ENCODE measurements at regions not wholly inside any gene's neighbourhood (a gene's known extent, or its start where the extent isn't known, plus 50 kb on each side); places are given as distances from the start of the nearest gene placed in this dataset.
"Not testable (repeated sequence)": the region's sequence is repeated elsewhere in the genome, so short reads cannot be mapped to it uniquely, and the experiment has no call there.

DNA sequence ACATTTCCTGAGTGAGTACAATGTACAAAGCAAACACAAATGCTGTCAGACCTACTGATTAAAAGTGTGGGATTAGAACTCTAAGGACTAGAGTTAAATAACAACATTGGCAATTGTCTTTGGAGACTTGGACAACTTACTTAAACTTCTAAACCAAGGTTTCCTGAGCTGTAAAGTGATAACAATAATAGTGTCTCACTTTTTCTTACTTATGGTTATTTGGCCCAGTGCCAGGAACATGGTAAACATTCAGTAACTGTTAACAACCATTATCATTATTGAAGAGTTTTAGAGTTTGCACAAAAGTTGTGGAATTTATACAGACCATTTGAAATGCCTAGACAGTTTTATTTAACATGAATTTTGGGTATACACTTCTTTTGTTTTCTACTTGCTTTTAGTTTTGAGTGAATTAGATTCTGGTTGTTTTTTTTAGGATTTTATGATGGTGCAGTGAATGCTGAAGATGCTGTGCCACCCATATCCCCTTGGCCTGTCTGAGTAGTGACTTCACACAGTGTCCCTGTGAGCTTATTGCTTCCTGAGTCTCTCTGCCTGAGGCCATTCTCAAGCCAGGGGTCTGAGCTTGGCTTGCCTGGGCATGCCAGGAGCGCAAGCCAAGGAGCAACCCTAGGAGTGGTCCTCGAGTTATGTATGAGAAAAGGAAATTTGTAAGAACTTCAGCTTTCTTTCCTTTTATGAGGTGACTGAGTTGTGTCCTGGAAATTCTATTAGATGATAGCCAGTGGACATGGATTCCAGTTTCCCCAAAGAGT, 932.8 kb downstream of the TTLL7 start:
- no peaks in the 10 kb centered on the region for H3K36me3 ChIP-seq (ENCODE audit: control insufficient read depth, insufficient read depth, low read length)
- H3K4me3 ChIP-seq (ENCODE audit: extremely low read depth, insufficient read depth, low read length, poor library complexity, severe bottlenecking): no peak overlapping the region
- H3K27ac ChIP-seq (ENCODE audit: low read depth, low read length, severe bottlenecking): no peak overlapping the region
- 89 to 100% methylated on average over 1 to 2 of the region's 2 CpGs for WGBS, 2 experiments (ENCODE audit: insufficient coverage in 2 of 2)
- no peaks in the 10 kb centered on the region for H3K4me1 ChIP-seq (ENCODE audit: control insufficient read depth, insufficient read depth, low read length, poor library complexity, severe bottlenecking)
- no peaks in the 10 kb centered on the region for H3K9me3 ChIP-seq (ENCODE audit: control insufficient read depth, low read length)

DNA sequence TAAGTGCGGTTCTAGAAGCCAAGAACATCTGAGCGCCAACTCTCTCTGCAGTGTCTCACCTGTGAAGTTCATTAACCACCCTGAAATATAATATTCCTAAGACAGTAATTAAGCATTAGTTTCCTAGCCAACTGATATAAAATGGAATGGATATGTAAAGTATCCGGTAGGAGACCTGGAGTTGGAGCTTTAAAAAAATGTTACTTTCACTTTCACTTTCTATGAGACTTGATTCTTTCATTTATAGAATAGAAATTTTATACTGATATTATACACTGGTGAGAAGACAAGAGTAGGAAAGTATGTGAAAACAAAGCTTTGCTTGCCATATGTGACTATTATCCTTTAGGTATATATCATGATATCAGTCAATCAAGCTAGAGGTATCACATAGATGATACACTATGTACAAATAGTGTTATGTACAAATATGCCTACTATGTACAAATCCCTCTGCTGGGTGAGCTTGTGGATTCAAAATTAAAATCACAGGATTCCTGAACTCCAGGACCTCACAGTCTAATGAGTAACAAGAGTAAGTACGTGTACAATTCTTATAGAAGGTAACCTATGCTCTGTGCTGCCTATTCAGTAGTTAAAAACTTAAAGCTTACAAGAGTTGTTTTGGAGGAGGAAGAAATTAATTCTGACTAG, 934.2 kb downstream of the TTLL7 start:
- Histone ChIP-seq H3K9me3 (ENCODE audit: control insufficient read depth, low read length) (no peaks in the 10 kb centered on the region), H3K36me3 (ENCODE audit: control insufficient read depth, insufficient read depth, low read length) (no peaks in the 10 kb centered on the region)
- WGBS, 2 experiments (ENCODE audit: insufficient coverage in 2 of 2): no CpG with 5 or more reads among the region's 4 CpGs

GRCh38 chr1:83060651-83061390, 938.1 kb downstream of the TTLL7 start:
- 90 to 91% methylated on average over 3 to 4 of the region's 5 CpGs for WGBS, 2 experiments (ENCODE audit: insufficient coverage in 2 of 2)
- H3K4me1 ChIP-seq (ENCODE audit: control insufficient read depth, insufficient read depth, low read length, poor library complexity, severe bottlenecking): no peaks in the 10 kb centered on the region
- no peaks in the 10 kb centered on the region for H3K9me3 ChIP-seq (ENCODE audit: control insufficient read depth, low read length)
- no peak overlapping the region for H3K4me3 ChIP-seq (ENCODE audit: extremely low read depth, insufficient read depth, low read length, poor library complexity, severe bottlenecking)
- no peaks in the 10 kb centered on the region for H3K36me3 ChIP-seq (ENCODE audit: control insufficient read depth, insufficient read depth, low read length)
- no peak overlapping the region for H3K27ac ChIP-seq (ENCODE audit: low read depth, low read length, severe bottlenecking)

More for the DNA sequence above, 934.2 kb downstream of the TTLL7 start:
- Histone ChIP-seq H3K27ac (ENCODE audit: low read depth, low read length, severe bottlenecking) (no peak overlapping the region), H3K4me3 (ENCODE audit: extremely low read depth, insufficient read depth, low read length, poor library complexity, severe bottlenecking) (no peak overlapping the region), H3K4me1 (ENCODE audit: control insufficient read depth, insufficient read depth, low read length, poor library complexity, severe bottlenecking) (no peaks in the 10 kb centered on the region)

DNA sequence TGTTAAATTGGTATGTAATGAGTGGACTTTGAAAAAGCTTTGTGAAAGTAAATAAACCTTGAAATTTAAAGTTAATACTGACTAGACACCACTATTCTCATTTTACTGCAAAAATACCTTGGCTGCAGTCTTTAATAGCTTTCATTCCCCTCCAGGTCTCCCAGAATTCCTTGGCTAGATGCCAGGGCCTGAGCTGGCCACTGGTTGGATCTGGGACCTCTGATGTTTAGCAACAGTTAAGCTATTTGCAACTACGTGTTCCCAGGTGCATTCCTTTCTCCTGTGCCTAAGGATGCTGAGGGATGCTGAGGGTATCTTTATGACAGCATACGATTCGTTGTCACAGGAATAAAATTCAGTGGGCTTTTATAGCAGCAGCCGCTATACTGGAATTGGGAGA, 938.7 kb downstream of the TTLL7 start:
- no peak overlapping the region for H3K4me3 ChIP-seq (ENCODE audit: extremely low read depth, insufficient read depth, low read length, poor library complexity, severe bottlenecking)
- H3K4me1 ChIP-seq (ENCODE audit: control insufficient read depth, insufficient read depth, low read length, poor library complexity, severe bottlenecking): no peaks in the 10 kb centered on the region
- H3K36me3 ChIP-seq (ENCODE audit: control insufficient read depth, insufficient read depth, low read length): no peaks in the 10 kb centered on the region
- H3K27ac ChIP-seq (ENCODE audit: low read depth, low read length, severe bottlenecking): no peak overlapping the region
- no peaks in the 10 kb centered on the region for H3K9me3 ChIP-seq (ENCODE audit: control insufficient read depth, low read length)
- 88 to 94% methylated on average over 1 to 4 of the region's 4 CpGs for WGBS, 2 experiments (ENCODE audit: insufficient coverage in 2 of 2)

- H3K27ac ChIP-seq (ENCODE audit: low read depth, low read length, severe bottlenecking): no peak overlapping the region
- no peak overlapping the region for H3K4me3 ChIP-seq (ENCODE audit: extremely low read depth, insufficient read depth, low read length, poor library complexity, severe bottlenecking)
- H3K4me1 ChIP-seq (ENCODE audit: control insufficient read depth, insufficient read depth, low read length, poor library complexity, severe bottlenecking): no peaks in the 10 kb centered on the region
- H3K9me3 ChIP-seq (ENCODE audit: control insufficient read depth, low read length): no peaks in the 10 kb centered on the region
- no peaks in the 10 kb centered on the region for H3K36me3 ChIP-seq (ENCODE audit: control insufficient read depth, insufficient read depth, low read length)
These were observed 940.6 kb downstream of the TTLL7 start for GRCh38 chr1:83058327-83058726.

- 56% methylated on average over 1 of the region's 2 CpGs; no CpG with 5 or more reads in 1 of the 2 experiments for WGBS, 2 experiments (ENCODE audit: insufficient coverage in 2 of 2)
- H3K27ac ChIP-seq (ENCODE audit: low read depth, low read length, severe bottlenecking): no peak overlapping the region
These were observed 943.4 kb downstream of the TTLL7 start for GRCh38 chr1:83055391-83056170.

DNA sequence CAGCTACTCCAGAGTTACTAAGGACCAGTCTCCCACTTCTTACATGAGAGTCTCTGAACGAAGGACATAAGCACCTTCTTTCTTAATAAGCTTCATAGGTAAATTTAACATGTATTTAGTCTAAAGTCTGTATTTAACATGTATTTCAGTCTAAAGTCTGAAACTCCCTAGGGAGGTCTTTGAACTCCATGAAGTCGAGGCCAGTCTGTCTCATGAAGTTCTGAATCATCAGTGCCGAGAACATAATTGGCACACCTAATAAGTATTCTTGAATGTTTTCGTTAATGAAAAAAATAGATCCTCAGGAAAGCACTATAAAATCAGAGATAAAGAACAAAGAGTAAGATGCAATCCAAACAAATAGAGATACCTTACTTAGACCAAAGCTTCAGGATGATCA, 945.5 kb downstream of the TTLL7 start:
- Histone ChIP-seq H3K9me3 (ENCODE audit: control insufficient read depth, low read length) (peaks cover 18% of the 10 kb centered on the region), H3K27ac (ENCODE audit: low read depth, low read length, severe bottlenecking) (no peak overlapping the region), H3K4me3 (ENCODE audit: extremely low read depth, insufficient read depth, low read length, poor library complexity, severe bottlenecking) (no peak overlapping the region), H3K4me1 (ENCODE audit: control insufficient read depth, insufficient read depth, low read length, poor library complexity, severe bottlenecking) (no peaks in the 10 kb centered on the region), H3K36me3 (ENCODE audit: control insufficient read depth, insufficient read depth, low read length) (no peaks in the 10 kb centered on the region)
- 80 to 90% methylated on average over 1 to 2 of the region's 4 CpGs for WGBS, 2 experiments (ENCODE audit: insufficient coverage in 2 of 2)

More at GRCh38 chr1:83055391-83056170, 943.4 kb downstream of the TTLL7 start:
- Histone ChIP-seq H3K36me3 (ENCODE audit: control insufficient read depth, insufficient read depth, low read length) (no peaks in the 10 kb centered on the region), H3K4me3 (ENCODE audit: extremely low read depth, insufficient read depth, low read length, poor library complexity, severe bottlenecking) (no peak overlapping the region), H3K9me3 (ENCODE audit: control insufficient read depth, low read length) (peaks cover 12% of the 10 kb centered on the region), H3K4me1 (ENCODE audit: control insufficient read depth, insufficient read depth, low read length, poor library complexity, severe bottlenecking) (no peaks in the 10 kb centered on the region)

- H3K4me3 ChIP-seq (ENCODE audit: extremely low read depth, insufficient read depth, low read length, poor library complexity, severe bottlenecking): no peak overlapping the region
- H3K9me3 ChIP-seq (ENCODE audit: control insufficient read depth, low read length): peaks cover 18% of the 10 kb centered on the region
- no peaks in the 10 kb centered on the region for H3K36me3 ChIP-seq (ENCODE audit: control insufficient read depth, insufficient read depth, low read length)
- H3K27ac ChIP-seq (ENCODE audit: low read depth, low read length, severe bottlenecking): no peak overlapping the region
- H3K4me1 ChIP-seq (ENCODE audit: control insufficient read depth, insufficient read depth, low read length, poor library complexity, severe bottlenecking): no peaks in the 10 kb centered on the region
These were observed 946.1 kb downstream of the TTLL7 start for GRCh38 chr1:83052865-83053264.

DNA sequence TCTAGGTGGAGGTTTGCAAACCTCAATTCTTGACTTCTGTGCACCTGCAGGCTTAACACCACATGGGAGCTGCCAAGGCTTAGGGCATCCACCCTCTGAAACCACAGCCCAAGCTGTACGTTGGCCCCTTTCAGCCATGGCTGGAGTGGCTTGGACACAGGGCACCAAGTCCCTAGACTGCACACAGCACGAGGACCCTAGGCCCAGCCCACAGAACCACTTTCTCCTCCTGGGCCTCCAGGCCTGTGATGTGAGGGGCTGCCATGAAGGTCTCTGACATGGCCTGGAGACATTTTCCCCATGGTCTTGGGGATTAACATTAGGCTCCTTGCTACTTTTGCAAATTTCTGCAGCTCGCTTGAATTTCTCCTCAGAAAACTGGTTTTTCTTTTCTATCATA, 947.9 kb downstream of the TTLL7 start:
- WGBS, 2 experiments (ENCODE audit: insufficient coverage in 2 of 2): 100% methylated on average over 2 of the region's 3 CpGs
- H3K9me3 ChIP-seq (ENCODE audit: control insufficient read depth, low read length): peaks cover 18% of the 10 kb centered on the region
- not testable (repeated sequence) for H3K27ac ChIP-seq (ENCODE audit: low read depth, low read length, severe bottlenecking); H3K36me3 ChIP-seq (ENCODE audit: control insufficient read depth, insufficient read depth, low read length); H3K4me3 ChIP-seq (ENCODE audit: extremely low read depth, insufficient read depth, low read length, poor library complexity, severe bottlenecking); H3K4me1 ChIP-seq (ENCODE audit: control insufficient read depth, insufficient read depth, low read length, poor library complexity, severe bottlenecking)

DNA sequence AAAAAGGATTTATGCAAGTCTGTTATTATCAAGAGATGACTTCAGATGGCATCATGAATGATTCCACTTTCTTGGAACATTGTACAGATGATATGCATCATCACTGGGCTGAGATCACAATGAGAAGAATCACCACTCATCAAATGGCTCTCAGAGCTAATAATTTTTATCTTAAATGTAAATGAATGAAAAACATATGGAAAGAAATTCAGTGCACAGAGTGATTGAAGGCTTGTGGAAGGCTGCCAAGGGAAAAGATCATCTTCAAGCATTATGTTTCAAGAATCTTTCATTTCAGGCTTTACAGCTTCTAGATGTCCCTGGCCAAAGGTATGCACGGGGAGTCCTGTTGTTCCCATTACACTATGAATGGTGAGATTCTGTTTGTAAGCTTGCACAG, 955.7 kb downstream of the TTLL7 start:
- Histone ChIP-seq H3K9me3 (ENCODE audit: control insufficient read depth, low read length) (peaks cover 4% of the 10 kb centered on the region), H3K36me3 (ENCODE audit: control insufficient read depth, insufficient read depth, low read length) (no peaks in the 10 kb centered on the region), H3K4me1 (ENCODE audit: control insufficient read depth, insufficient read depth, low read length, poor library complexity, severe bottlenecking) (peaks cover 6% of the 10 kb centered on the region), H3K27ac (ENCODE audit: low read depth, low read length, severe bottlenecking) (no peak overlapping the region), H3K4me3 (ENCODE audit: extremely low read depth, insufficient read depth, low read length, poor library complexity, severe bottlenecking) (no peak overlapping the region)
- no CpG with 5 or more reads among the region's 1 CpG for WGBS, 2 experiments (ENCODE audit: insufficient coverage in 2 of 2)

Measured in mesodermal cell (in vitro differentiated cells).